GM21786 (cell line): ENCODE measurements at regions not wholly inside any gene's neighbourhood (a gene's known extent, or its start where the extent isn't known, plus 50 kb on each side); places are given as distances from the start of the nearest gene placed in this dataset.

Experiments used
- ATAC-seq: cut with Tn5 transposase; IDR thresholded peaks from one replicate; pipeline ENCODE4 v1.9.1; 2021; ENCODE audit not compliant: unreplicated experiment

- no peak for ATAC-seq
Measured at GRCh38 chr7:110095372-110096052, 995.4 kb upstream of the LRRN3 start.

GRCh38 chr7:110104243-110104642 is 986.7 kb upstream of the LRRN3 start:
- ATAC-seq, result no peak

- ATAC-seq, result no peak
Measured at GRCh38 chr7:110105307-110105706, 985.6 kb upstream of the LRRN3 start.

- ATAC-seq, result no peak
Measured at GRCh38 chr7:110105840-110106239, 985.1 kb upstream of the LRRN3 start.

- ATAC-seq, result no peak
Measured at GRCh38 chr7:110119883-110120581, 970.9 kb upstream of the LRRN3 start.

- ATAC-seq, result no peak
Measured at GRCh38 chr7:110129159-110129558, 961.8 kb upstream of the LRRN3 start.

GRCh38 chr7:110130669-110131068 is 960.3 kb upstream of the LRRN3 start:
- ATAC-seq, result no peak

- ATAC-seq, result no peak
Measured at GRCh38 chr7:110131344-110131743, 959.6 kb upstream of the LRRN3 start.

GRCh38 chr7:110139056-110139455 is 951.9 kb upstream of the LRRN3 start:
- no peak for ATAC-seq

- ATAC-seq, result no peak
Measured at GRCh38 chr7:110142939-110143526, 947.9 kb upstream of the LRRN3 start.

GRCh38 chr7:110144599-110144998 is 946.3 kb upstream of the LRRN3 start:
- ATAC-seq, result no peak

- ATAC-seq, result no peak
Measured at GRCh38 chr7:110148054-110148453, 942.9 kb upstream of the LRRN3 start.

- ATAC-seq, result no peak
Measured at GRCh38 chr7:110153222-110153621, 937.7 kb upstream of the LRRN3 start.

- no peak for ATAC-seq
Measured at GRCh38 chr7:110156511-110156910, 934.4 kb upstream of the LRRN3 start.

GRCh38 chr7:110157631-110158362 is 933.1 kb upstream of the LRRN3 start:
- ATAC-seq, result no peak

- ATAC-seq, result no peak
Measured at GRCh38 chr7:110168010-110168409, 922.9 kb upstream of the LRRN3 start.

GRCh38 chr7:110170841-110171240 is 920.1 kb upstream of the LRRN3 start:
- no peak for ATAC-seq

GRCh38 chr7:110177463-110177862 is 913.5 kb upstream of the LRRN3 start:
- ATAC-seq, result no peak

- no peak for ATAC-seq
Measured at GRCh38 chr7:110179037-110179436, 911.9 kb upstream of the LRRN3 start.

GRCh38 chr7:110181768-110182167 is 909.2 kb upstream of the LRRN3 start:
- ATAC-seq, result no peak

GRCh38 chr7:110186334-110186733 is 904.6 kb upstream of the LRRN3 start:
- ATAC-seq, result no peak
